MCF 10A (cell line): ENCODE measurements at regions not wholly inside any gene's neighbourhood (a gene's known extent, or its start where the extent isn't known, plus 50 kb on each side); places are given as distances from the start of the nearest gene placed in this dataset.

Experiments used
- BruUV-seq: library from RNA; stranded (reverse); fragments of 400-500 nt; replicated peaks from 2 replicates; lab custom pipeline; 2021; lab: Mats Ljungman, UMichigan
- CTCF ChIA-PET: fragments of 300-600 bp; sonication (Branson Sonifier 250); formaldehyde crosslinking; extraction: SDS; loops from one replicate; lab custom pipeline; 2021; ENCODE audit warnings: antibody characterized with exemption, inconsistent platforms; lab: Yijun Ruan, JAX
- POLR2A ChIA-PET: fragments of 300-600, 350-650 bp; sonication (Branson Sonifier 250); formaldehyde crosslinking; extraction: SDS; loops from one replicate; lab custom pipeline; 2020; ENCODE audit warnings: antibody characterized with exemption, inconsistent platforms; lab: Yijun Ruan, JAX
- DNase-seq: peaks from one replicate; pipeline ENCODE4 v3.0.0-alpha.2; 2018; ENCODE audit not compliant: unreplicated experiment
- H3K27ac Mint-ChIP-seq: one replicate; pipeline ENCODE4 v1.8.0; 2022; ENCODE audit warnings: mild to moderate bottlenecking, low read depth, mixed read lengths; ENCODE audit not compliant: unreplicated experiment
- H3K27me3 Mint-ChIP-seq: one replicate; pipeline ENCODE4 v1.8.0; 2022; ENCODE audit warnings: mixed read lengths; ENCODE audit not compliant: insufficient read depth, unreplicated experiment
- H3K36me3 Mint-ChIP-seq: one replicate; pipeline ENCODE4 v1.8.0; 2022; ENCODE audit warnings: mild to moderate bottlenecking, moderate library complexity, mixed read lengths; ENCODE audit not compliant: insufficient read depth, unreplicated experiment
- H3K4me1 Mint-ChIP-seq: one replicate; pipeline ENCODE4 v1.8.0; 2022; ENCODE audit warnings: mixed read lengths; ENCODE audit not compliant: insufficient read depth, unreplicated experiment
- H3K4me3 Mint-ChIP-seq: one replicate; pipeline ENCODE4 v1.8.0; 2022; ENCODE audit warnings: mild to moderate bottlenecking, moderate library complexity, mixed read lengths; ENCODE audit not compliant: unreplicated experiment
- H3K9me3 Mint-ChIP-seq: one replicate; pipeline ENCODE4 v1.8.0; 2022; ENCODE audit warnings: mixed read lengths; ENCODE audit not compliant: unreplicated experiment
- intact Hi-C: fragments of 100-400 bp; cut with micrococcal nuclease; formaldehyde crosslinking; loops from 2 replicates; pipeline ENCODE4 v1.14.1; 2022
- TF ChIP-seq, protein P1 (sequence below): fragments of 200-600 bp; IDR thresholded peaks from one replicate; pipeline ENCODE4 v1.8.0; 2022; ENCODE audit warnings: antibody characterized with exemption, mild to moderate bottlenecking; ENCODE audit not compliant: unreplicated experiment

DNA sequence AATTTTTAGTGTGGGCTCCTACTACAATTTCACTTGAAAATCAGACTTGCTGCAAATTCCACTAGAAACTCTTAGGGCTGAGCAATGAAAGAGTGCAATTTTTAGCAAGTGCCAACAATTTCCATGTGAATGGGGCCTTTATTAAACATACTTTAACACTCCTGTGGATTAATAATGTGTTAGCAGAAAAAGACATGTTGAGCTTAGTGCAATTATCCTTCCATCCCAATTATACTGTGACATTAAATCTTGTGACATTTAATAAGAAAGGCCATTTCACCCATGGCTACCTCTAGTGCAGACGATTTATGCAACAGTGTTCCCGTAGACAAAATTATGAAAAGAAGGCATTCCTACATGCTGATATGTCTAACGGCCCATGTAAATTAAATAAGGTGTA lies 639.7 kb downstream of the STK39 start:
- H3K9me3 Mint-ChIP-seq, result no peaks in the 10 kb centered on the region
- no peaks in the 10 kb centered on the region for H3K36me3 Mint-ChIP-seq
- CTCF ChIA-PET, result interaction anchor here (0.5 kb wide), 1 partner anchor 1613 kb away, joined by 3 read pairs; no protein-coding TSS in a partner anchor
- TF ChIP-seq, protein P1, sequence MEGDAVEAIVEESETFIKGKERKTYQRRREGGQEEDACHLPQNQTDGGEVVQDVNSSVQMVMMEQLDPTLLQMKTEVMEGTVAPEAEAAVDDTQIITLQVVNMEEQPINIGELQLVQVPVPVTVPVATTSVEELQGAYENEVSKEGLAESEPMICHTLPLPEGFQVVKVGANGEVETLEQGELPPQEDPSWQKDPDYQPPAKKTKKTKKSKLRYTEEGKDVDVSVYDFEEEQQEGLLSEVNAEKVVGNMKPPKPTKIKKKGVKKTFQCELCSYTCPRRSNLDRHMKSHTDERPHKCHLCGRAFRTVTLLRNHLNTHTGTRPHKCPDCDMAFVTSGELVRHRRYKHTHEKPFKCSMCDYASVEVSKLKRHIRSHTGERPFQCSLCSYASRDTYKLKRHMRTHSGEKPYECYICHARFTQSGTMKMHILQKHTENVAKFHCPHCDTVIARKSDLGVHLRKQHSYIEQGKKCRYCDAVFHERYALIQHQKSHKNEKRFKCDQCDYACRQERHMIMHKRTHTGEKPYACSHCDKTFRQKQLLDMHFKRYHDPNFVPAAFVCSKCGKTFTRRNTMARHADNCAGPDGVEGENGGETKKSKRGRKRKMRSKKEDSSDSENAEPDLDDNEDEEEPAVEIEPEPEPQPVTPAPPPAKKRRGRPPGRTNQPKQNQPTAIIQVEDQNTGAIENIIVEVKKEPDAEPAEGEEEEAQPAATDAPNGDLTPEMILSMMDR, result no peak
- H3K4me1 Mint-ChIP-seq, result no peaks in the 10 kb centered on the region
- POLR2A ChIA-PET, result no interaction called here
- DNase-seq, result no peak
- intact Hi-C loops, result no loop called here
- no peaks in the 10 kb centered on the region for H3K27me3 Mint-ChIP-seq
- no TSS peak for BruUV-seq
- H3K27ac Mint-ChIP-seq, result no peak overlapping the region
- H3K4me3 Mint-ChIP-seq, result no peak overlapping the region

DNA sequence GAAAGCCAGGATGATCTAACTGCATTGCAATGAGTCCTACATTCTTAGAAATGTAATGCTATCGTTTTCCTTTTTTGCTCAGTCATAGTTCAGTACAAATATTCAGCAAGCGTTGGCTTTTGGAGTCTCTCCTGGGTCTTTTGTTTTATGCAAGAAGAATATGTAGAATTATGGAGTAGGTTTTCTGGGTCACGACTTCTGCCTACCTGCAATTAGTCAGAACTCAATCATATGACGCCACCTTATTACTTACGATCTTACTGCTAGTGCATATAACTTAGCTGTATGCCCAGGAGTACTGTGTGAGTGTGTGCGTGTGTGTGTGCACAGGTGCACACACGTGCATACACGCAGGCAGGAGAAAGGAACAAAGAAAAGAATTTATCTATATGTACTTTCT lies 640.2 kb downstream of the STK39 start:
- Mint-ChIP-seq H3K4me1 (no peaks in the 10 kb centered on the region), H3K4me3 (no peak overlapping the region), H3K9me3 (no peaks in the 10 kb centered on the region), H3K36me3 (no peaks in the 10 kb centered on the region), H3K27me3 (no peaks in the 10 kb centered on the region), H3K27ac (no peak overlapping the region)
- intact Hi-C loops, result no loop called here
- ChIA-PET CTCF (interaction anchor here (0.5 to 1.0 kb wide), 2 partner anchors 512 to 1614 kb away, joined by 3 read pairs; no protein-coding TSS in a partner anchor), POLR2A (no interaction called here)
- no TSS peak for BruUV-seq
- DNase-seq, result no peak
- TF ChIP-seq, protein P1, result no peak

DNA sequence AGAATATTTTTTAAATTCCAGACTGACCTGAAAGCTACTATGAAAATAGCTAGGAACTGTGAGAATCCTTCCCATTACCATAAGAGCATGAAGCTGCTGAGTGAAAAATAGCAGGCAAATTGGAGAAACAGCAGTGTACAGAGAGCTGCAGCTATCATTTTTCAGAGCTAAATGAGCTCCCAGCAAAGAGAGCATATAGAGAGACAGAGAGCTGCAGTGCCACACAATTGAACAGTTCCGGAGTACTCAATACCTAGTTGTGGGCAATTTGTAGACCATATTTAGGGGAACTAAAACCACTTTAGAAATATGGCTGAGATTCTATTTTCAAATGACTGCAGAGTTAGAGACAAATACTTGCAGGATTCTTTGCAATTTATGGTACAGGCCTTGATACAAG lies 645.3 kb downstream of the STK39 start:
- intact Hi-C loops, result no loop called here
- TF ChIP-seq, protein P1, result no peak
- no peaks in the 10 kb centered on the region for H3K36me3 Mint-ChIP-seq
- H3K4me3 Mint-ChIP-seq, result no peak overlapping the region
- no peaks in the 10 kb centered on the region for H3K27me3 Mint-ChIP-seq
- no peak for DNase-seq
- no peaks in the 10 kb centered on the region for H3K4me1 Mint-ChIP-seq
- ChIA-PET POLR2A (no interaction called here), CTCF (no interaction called here)
- no TSS peak for BruUV-seq
- no peak overlapping the region for H3K27ac Mint-ChIP-seq
- no peaks in the 10 kb centered on the region for H3K9me3 Mint-ChIP-seq

DNA sequence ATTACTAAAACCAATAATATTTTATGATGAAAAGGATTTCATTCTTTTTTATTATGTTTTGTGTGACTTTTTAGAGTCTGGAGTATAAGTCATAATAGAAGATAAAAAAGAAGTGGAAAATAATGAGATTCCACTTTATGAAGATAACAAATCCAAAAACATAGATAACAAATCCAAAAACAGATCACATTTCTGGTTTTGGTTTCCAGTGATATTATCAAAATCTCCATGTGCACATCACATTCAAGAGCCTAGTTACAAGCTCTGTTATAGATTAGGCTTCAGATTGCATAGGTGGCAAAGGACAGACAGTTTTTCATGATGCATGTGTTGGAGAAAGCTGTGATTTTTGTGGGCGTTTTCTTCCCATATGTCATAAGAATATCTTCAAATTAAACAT lies 648.2 kb downstream of the STK39 start:
- H3K27ac Mint-ChIP-seq, result no peak overlapping the region
- ChIA-PET CTCF (no interaction called here), POLR2A (no interaction called here)
- no peaks in the 10 kb centered on the region for H3K9me3 Mint-ChIP-seq
- no peaks in the 10 kb centered on the region for H3K27me3 Mint-ChIP-seq
- intact Hi-C loops, result no loop called here
- DNase-seq, result no peak
- TF ChIP-seq, protein P1, result no peak
- no TSS peak for BruUV-seq
- H3K4me1 Mint-ChIP-seq, result no peaks in the 10 kb centered on the region
- no peak overlapping the region for H3K4me3 Mint-ChIP-seq
- no peaks in the 10 kb centered on the region for H3K36me3 Mint-ChIP-seq
